Vagina (tissue), 2 donors: ENCODE measurements at regions not wholly inside any gene's neighbourhood (a gene's known extent, or its start where the extent isn't known, plus 50 kb on each side); places are given as distances from the start of the nearest gene placed in this dataset.

Experiments
- DNase-seq, 2 donors: peaks; one replicate each; pipeline ENCODE4 v3.0.0-alpha.2; 2017; ENCODE audit errors: extremely low spot score in 2 of 2
- H3K27ac ChIP-seq: fragments of 200-600 bp; sonication (generic); one replicate; pipeline ENCODE4 v1.5.1; 2019
- H3K27me3 ChIP-seq: fragments of 200-600 bp; sonication (generic); one replicate; pipeline ENCODE4 v1.5.1; 2019
- H3K36me3 ChIP-seq, 2 donors: fragments of 200-600 bp; sonication (generic); one replicate each; pipeline ENCODE4 v1.5.1; 2017 to 2019
- H3K4me1 ChIP-seq: fragments of 200-600 bp; sonication (generic); one replicate; pipeline ENCODE4 v1.5.1; 2019
- H3K4me3 ChIP-seq, 2 donors: fragments of 200-600 bp; sonication (generic); 1 replicate in 1 of 2; 2 replicates in 1 of 2; pipeline ENCODE4 v1.5.1; 2016 to 2019
- H3K9me3 ChIP-seq: fragments of 200-600 bp; sonication (generic); one replicate; pipeline ENCODE4 v1.5.1; 2019
- POLR2A ChIP-seq, 2 donors: fragments of 450-650 bp; IDR thresholded peaks; one replicate each; pipeline ENCODE4 v1.6.1; 2017; ENCODE audit warnings: antibody characterized with exemption in 2 of 2, mild to moderate bottlenecking in 2 of 2, moderate library complexity in 2 of 2
- POLR2AphosphoS5 ChIP-seq, 2 donors: sonication (generic); formaldehyde crosslinking; IDR thresholded peaks; one replicate each; pipeline ENCODE4 v1.9.0; 2017; ENCODE audit warnings: antibody characterized with exemption in 2 of 2, mild to moderate bottlenecking in 2 of 2, low read depth in 1 of 2; ENCODE audit not compliant: insufficient read depth in 1 of 2
- intact Hi-C: fragments of 100-400 bp; cut with DNase I; formaldehyde crosslinking; loops from one replicate; pipeline ENCODE4 v1.15.1; 2023
- TF ChIP-seq, protein P1 (sequence below), 3 experiments: fragments of 450-650 bp in 2 of 3; fragments of 200-600 bp in 1 of 3; sonication (generic) in 1 of 3; IDR thresholded peaks; one replicate each; pipeline ENCODE4 v1.5.1; 2017 to 2019; ENCODE audit warnings: antibody characterized with exemption in 3 of 3, mild to moderate bottlenecking in 2 of 3, moderate library complexity in 2 of 3

DNA sequence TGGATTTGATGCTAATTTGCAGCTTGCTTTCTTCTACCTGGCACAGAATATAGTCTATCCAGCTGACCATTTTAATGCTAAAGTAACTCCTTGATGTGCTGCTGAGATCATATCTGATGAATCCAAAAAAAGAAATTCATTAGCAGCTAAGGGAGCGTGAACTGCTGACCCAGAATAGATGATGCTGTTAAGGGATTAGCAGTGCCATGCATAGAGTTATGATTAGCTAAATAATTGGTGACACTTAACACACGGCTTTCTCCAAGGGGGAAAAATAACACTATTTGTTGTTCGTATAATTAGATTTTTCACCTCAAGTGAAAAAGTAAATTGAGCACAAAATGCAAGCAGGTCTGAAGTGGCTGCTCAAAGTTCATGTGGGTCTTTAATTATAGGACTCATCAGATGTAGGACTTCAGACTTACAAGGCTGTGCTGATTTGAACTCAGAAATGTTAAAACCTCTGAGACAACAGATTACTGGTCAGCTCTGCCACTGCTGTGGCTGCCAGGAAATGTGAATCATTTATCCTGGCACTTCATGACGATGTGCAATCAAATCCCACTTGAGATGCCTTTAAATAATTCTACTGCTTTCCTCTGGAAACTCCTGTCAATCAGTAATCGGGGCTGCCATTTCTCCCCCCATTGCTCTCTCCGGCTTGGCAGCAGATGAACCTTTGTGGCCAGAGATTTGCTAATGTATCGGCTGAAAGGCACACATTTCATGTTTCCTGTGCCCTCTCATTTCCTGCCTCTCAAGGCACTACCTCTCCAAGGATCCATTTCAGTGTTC lies 291.6 kb upstream of the C9orf72 start:
- no peaks in the 10 kb centered on the region for H3K36me3 ChIP-seq
- H3K27ac ChIP-seq = no peak overlapping the region
- H3K4me1 ChIP-seq = no peaks in the 10 kb centered on the region
- no peak for DNase-seq
- TF ChIP-seq, protein P1, sequence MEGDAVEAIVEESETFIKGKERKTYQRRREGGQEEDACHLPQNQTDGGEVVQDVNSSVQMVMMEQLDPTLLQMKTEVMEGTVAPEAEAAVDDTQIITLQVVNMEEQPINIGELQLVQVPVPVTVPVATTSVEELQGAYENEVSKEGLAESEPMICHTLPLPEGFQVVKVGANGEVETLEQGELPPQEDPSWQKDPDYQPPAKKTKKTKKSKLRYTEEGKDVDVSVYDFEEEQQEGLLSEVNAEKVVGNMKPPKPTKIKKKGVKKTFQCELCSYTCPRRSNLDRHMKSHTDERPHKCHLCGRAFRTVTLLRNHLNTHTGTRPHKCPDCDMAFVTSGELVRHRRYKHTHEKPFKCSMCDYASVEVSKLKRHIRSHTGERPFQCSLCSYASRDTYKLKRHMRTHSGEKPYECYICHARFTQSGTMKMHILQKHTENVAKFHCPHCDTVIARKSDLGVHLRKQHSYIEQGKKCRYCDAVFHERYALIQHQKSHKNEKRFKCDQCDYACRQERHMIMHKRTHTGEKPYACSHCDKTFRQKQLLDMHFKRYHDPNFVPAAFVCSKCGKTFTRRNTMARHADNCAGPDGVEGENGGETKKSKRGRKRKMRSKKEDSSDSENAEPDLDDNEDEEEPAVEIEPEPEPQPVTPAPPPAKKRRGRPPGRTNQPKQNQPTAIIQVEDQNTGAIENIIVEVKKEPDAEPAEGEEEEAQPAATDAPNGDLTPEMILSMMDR (IDR thresholded peaks at IDR 0.05) = no peak
- TF ChIP-seq POLR2AphosphoS5 (IDR thresholded peaks at IDR 0.05; ENCODE audit: insufficient read depth in 1 of 2, low read depth in 1 of 2) (no peak), POLR2A (IDR thresholded peaks at IDR 0.05) (no peak)
- H3K27me3 ChIP-seq = no peaks in the 10 kb centered on the region
- intact Hi-C loops = no loop called here
- no peaks in the 10 kb centered on the region for H3K9me3 ChIP-seq
- H3K4me3 ChIP-seq = no peak overlapping the region

DNA sequence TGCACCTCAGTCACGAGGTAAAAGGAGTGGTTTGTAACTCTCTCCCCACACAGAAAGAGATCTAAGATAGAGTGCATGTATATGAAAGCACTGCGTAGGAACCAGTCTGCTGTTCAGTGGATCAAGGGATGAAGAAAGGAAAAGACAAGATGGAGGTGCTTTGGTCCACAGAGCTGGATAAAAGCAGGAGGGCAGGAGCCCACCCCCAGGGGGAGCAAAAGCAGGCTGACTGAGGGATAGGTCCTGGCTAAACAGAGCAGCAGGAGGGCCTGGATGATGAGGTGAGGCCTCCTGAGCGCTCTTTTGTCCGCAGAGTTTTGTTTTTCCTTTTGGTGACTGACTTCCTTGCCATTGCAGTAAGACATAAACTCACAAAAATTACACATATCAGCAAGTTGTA lies 293.5 kb upstream of the C9orf72 start:
- Histone ChIP-seq H3K36me3 (no peaks in the 10 kb centered on the region), H3K27me3 (no peaks in the 10 kb centered on the region), H3K27ac (no peak overlapping the region), H3K4me3 (no peak overlapping the region), H3K9me3 (no peaks in the 10 kb centered on the region), H3K4me1 (no peaks in the 10 kb centered on the region)
- DNase-seq = no peak
- TF ChIP-seq, protein P1 (IDR thresholded peaks at IDR 0.05) = no peak
- TF ChIP-seq POLR2A (IDR thresholded peaks at IDR 0.05) (no peak), POLR2AphosphoS5 (IDR thresholded peaks at IDR 0.05; ENCODE audit: insufficient read depth in 1 of 2, low read depth in 1 of 2) (no peak)
- intact Hi-C loops = no loop called here

DNA sequence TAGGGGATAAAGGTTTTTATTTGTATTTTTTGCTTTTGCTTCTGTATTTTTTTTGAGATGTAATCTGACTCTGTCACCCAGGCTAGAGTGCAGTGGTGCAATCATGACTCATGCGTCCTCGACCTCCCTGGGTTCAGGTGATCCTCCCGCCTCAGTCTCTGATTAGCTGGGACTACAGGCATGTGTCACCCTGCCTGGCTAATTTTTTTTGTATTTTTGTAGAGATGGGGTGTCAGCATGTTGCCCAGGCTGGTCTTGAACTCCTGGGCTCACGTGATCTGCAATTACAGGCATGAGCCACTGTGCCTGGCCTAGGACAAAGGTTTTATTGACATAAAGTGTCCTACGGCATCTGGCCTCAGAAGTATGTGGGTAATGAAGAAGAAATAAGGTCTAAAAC lies 297.1 kb upstream of the C9orf72 start:
- no peak overlapping the region for H3K4me3 ChIP-seq
- no peaks in the 10 kb centered on the region for H3K27me3 ChIP-seq
- intact Hi-C loops = no loop called here
- no peaks in the 10 kb centered on the region for H3K9me3 ChIP-seq
- TF ChIP-seq, protein P1 (IDR thresholded peaks at IDR 0.05) = no peak
- no peak for TF ChIP-seq POLR2AphosphoS5 (IDR thresholded peaks at IDR 0.05; ENCODE audit: insufficient read depth in 1 of 2, low read depth in 1 of 2)
- TF ChIP-seq POLR2A (IDR thresholded peaks at IDR 0.05) = no peak
- no peaks in the 10 kb centered on the region for H3K4me1 ChIP-seq
- H3K36me3 ChIP-seq = no peaks in the 10 kb centered on the region
- DNase-seq = no peak
- H3K27ac ChIP-seq = no peak overlapping the region

DNA sequence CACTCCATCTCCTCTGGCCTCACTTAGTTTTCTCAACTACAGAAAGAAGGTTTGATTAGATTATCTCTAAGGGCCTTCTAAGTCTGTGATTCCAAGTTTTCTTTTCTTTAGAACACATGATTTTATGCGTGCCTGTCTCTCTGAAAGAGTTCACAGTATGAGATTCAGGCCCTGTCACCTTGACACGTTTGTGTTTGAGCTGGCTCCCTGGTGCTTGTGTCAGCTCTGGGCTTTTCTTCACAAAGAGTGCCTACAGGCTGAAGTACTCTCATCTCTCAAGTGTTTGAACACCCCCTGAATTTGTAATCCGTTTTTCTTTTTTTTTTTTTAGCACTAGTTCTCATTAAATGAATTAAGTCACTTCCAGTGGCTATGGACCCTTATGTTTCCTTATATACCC lies 306.9 kb upstream of the C9orf72 start:
- intact Hi-C loops = no loop called here
- TF ChIP-seq POLR2A (IDR thresholded peaks at IDR 0.05) = no peak
- TF ChIP-seq, protein P1 (IDR thresholded peaks at IDR 0.05) = no peak
- no peak for TF ChIP-seq POLR2AphosphoS5 (IDR thresholded peaks at IDR 0.05; ENCODE audit: insufficient read depth in 1 of 2, low read depth in 1 of 2)

DNA sequence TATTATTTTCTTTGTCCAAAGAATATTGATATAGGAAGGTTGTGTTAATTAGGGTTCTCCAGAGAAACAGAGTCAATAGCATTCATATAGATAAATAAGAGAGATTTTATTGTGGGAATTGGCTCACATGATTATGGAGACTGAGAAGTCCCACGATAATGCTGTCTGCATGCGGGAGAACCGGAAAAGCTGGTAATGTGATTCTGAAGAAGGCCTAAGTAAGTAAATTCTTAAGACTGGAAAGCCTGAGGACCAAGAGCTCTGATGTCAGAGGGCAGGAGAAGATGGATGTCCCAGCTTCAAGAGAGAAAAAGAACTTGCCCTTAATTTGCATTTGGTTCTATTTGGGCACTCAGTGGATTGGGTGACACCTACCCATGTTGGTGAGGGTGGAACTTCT lies 307.4 kb upstream of the C9orf72 start:
- intact Hi-C loops = no loop called here
- H3K36me3 ChIP-seq = no peaks in the 10 kb centered on the region
- H3K9me3 ChIP-seq = no peaks in the 10 kb centered on the region
- no peak for DNase-seq
- H3K4me3 ChIP-seq = no peak overlapping the region
- no peaks in the 10 kb centered on the region for H3K27me3 ChIP-seq
- TF ChIP-seq POLR2AphosphoS5 (IDR thresholded peaks at IDR 0.05; ENCODE audit: insufficient read depth in 1 of 2, low read depth in 1 of 2) = no peak
- TF ChIP-seq, protein P1 (IDR thresholded peaks at IDR 0.05) = no peak
- TF ChIP-seq POLR2A (IDR thresholded peaks at IDR 0.05) = no peak
- H3K27ac ChIP-seq = no peak overlapping the region
- H3K4me1 ChIP-seq = no peaks in the 10 kb centered on the region

More for the DNA sequence above, 306.9 kb upstream of the C9orf72 start:
- no peak overlapping the region for H3K27ac ChIP-seq
- no peaks in the 10 kb centered on the region for H3K9me3 ChIP-seq
- H3K36me3 ChIP-seq = no peaks in the 10 kb centered on the region
- DNase-seq = no peak
- no peak overlapping the region for H3K4me3 ChIP-seq
- no peaks in the 10 kb centered on the region for H3K27me3 ChIP-seq
- H3K4me1 ChIP-seq = no peaks in the 10 kb centered on the region
